ENCODE measurements at regions not wholly inside any gene's neighbourhood (a gene's known extent, or its start where the extent isn't known, plus 50 kb on each side); places are given as distances from the start of the nearest gene placed in this dataset.

- no peak for TF ChIP-seq CTCF (IDR thresholded peaks at IDR 0.05)
- no peak for TF ChIP-seq REST (IDR thresholded peaks at IDR 0.05; ENCODE audit: low read depth, low read length)
These were observed 541.0 kb upstream of the PCDH9 start for GRCh38 chr13:67771106-67771505.

Measured in SK-N-SH (cell line).